ENCODE measurements at regions not wholly inside any gene's neighbourhood (a gene's known extent, or its start where the extent isn't known, plus 50 kb on each side); places are given as distances from the start of the nearest gene placed in this dataset.
"Not testable (repeated sequence)": the region's sequence is repeated elsewhere in the genome, so short reads cannot be mapped to it uniquely, and the experiment has no call there.

- no peak for DNase-seq
These were observed 385.1 kb downstream of the DTWD2 start for GRCh38 chr5:118603278-118603677.

- DNase-seq, result no peak
These were observed 390.0 kb downstream of the DTWD2 start for GRCh38 chr5:118598311-118598710.

- DNase-seq, result no peak
These were observed 390.8 kb downstream of the DTWD2 start for GRCh38 chr5:118597543-118597942.

GRCh38 chr5:118596255-118596654 is 392.1 kb downstream of the DTWD2 start:
- DNase-seq, result no peak

- no peak for DNase-seq
These were observed 395.4 kb downstream of the DTWD2 start for GRCh38 chr5:118593003-118593328.

DNA sequence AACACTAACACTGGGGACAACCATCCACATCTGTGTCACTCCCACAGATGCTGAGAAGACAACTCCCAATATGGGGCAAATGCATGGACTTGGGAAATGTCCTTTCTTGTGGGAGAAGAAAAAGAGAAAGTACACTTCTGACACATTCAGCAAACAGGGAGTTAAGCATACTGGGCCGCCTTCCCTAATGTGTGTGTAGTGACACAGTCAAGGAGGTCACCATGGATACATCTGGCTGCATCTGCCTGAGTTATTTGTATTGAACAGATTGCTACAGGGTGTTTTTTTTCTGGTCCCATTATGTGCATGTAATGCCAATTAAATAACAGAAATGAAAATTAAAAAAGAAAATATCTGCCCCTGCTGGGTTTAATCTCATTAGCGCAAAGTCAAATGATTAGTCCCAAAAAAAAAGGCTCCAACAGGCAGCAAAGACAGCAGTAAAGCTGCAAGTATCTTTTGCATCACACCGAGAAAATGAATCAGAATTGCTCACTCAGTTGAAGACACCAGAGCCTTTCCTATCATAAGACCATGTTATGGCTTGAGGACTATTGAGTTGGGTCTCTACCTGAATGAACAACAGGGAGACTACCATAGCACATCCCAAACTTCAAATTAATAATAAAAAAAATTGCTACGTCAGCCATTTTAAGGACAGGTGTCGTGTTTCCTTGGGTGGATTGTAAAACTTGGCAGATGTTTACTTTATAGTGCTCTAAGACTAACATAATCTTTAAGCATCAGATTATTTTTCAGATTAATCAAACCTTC is 395.9 kb downstream of the DTWD2 start:
- no peak for DNase-seq

DNA sequence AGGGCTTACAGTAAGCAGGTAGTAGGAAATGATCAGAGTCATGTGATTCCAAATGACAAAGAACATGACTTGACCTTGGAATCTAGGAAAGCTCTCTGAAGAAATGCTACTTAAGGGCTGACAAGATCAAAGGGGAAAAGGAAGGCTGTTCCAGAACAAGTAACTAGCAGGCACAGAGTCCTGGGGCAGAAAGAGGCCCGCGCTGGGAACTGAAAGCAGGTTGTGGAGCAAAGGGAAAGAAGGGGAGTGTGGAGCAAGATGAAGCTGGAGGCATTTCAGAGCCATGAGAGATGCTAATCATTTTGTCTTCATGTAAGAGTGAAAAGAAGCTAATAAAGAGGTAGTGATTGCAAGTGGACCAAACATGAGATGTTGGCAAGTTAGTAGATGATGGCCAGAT is 397.5 kb downstream of the DTWD2 start:
- no peak for DNase-seq

- no peak for DNase-seq
These were observed 407.4 kb downstream of the DTWD2 start for GRCh38 chr5:118580949-118581348.

- DNase-seq, result no peak
These were observed 410.3 kb downstream of the DTWD2 start for GRCh38 chr5:118578093-118578492.

GRCh38 chr5:118577621-118578020 is 410.7 kb downstream of the DTWD2 start:
- no peak for DNase-seq

- DNase-seq, result not testable (repeated sequence)
These were observed 418.1 kb downstream of the DTWD2 start for GRCh38 chr5:118570276-118570675.

- DNase-seq, result not testable (repeated sequence)
These were observed 418.8 kb downstream of the DTWD2 start for GRCh38 chr5:118569596-118569995.

GRCh38 chr5:118565335-118565971 is 422.9 kb downstream of the DTWD2 start:
- no peak for DNase-seq

- no peak for DNase-seq
These were observed 426.4 kb downstream of the DTWD2 start for GRCh38 chr5:118561971-118562370.

DNA sequence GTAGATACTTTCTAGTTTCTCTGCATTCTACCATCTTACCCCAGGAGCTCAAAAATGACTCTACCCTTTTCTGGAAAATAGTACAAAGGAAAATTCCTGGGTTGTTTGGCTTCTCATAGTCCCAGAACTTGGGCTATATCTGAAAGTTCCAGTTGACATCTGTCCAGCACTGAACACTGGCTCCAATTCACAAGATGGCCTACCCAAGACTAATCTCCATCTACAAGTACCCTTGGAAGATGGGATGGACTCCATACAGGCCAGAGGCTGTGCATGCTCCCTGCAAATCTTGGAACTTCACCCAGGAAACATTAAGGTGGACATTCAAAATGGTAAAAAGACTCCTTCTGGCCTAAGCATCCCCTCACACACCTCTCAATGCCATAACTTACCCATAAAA is 427.1 kb downstream of the DTWD2 start:
- DNase-seq, result no peak

DNA sequence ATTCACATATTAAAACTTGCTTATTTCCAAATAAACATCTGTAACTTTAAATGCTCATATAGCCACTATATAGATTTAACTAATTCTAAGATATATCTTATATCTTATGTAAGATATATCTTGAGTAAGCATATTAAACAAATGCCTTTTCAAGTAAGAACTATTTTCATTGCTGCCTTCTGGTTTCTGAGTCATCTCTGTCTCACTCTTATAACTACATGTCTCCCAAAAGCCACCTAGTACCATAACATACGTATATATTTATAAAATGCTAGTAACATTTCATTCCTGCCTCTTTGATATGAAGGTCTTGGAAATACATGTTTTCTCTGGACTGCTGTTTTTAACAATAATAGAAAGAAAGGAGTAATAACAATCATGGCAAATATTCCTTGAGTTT is 429.5 kb downstream of the DTWD2 start:
- no peak for DNase-seq

- DNase-seq, result no peak
These were observed 431.1 kb downstream of the DTWD2 start for GRCh38 chr5:118557251-118557661.

DNA sequence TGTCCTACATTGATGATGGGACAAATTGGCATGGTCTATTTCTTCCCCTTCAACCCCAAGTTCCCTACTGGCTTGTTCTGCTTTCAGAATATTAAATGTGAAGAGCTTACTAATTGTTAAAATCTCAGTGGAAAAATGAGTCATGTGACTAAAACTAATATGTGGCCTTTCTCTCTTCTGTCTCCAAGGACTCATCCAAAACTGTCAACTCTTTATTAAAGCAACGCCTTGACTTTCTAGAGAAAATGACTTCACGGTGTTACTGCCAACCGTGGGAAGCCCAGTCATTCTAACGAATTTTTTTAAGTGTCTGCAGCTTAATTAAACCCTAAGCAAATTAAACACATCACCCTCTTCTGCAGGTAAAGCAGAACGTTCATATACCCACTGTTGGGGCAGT is 431.6 kb downstream of the DTWD2 start:
- no peak for DNase-seq

GRCh38 chr5:118555727-118556126 is 432.6 kb downstream of the DTWD2 start:
- no peak for DNase-seq

DNA sequence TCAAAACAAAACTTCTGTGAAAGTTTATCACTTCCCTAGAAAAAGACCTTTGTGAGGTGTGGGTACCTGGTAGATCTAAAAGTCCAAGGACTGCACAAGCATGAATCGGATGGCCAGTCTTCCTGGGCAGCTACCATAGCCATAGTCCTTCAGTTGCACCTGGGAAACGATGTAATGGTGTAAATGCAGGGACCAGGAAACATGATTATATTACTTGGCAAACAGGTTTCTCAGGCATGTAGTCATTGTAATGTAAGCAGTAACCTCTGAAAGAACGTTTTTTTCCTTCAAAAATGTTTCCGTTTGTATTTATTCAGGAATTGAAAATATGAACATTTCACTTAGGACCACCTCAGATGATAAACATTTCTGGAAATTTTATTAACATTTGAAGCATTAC is 433.4 kb downstream of the DTWD2 start:
- no peak for DNase-seq

GRCh38 chr5:118554241-118554640 is 434.1 kb downstream of the DTWD2 start:
- DNase-seq, result no peak

DNA sequence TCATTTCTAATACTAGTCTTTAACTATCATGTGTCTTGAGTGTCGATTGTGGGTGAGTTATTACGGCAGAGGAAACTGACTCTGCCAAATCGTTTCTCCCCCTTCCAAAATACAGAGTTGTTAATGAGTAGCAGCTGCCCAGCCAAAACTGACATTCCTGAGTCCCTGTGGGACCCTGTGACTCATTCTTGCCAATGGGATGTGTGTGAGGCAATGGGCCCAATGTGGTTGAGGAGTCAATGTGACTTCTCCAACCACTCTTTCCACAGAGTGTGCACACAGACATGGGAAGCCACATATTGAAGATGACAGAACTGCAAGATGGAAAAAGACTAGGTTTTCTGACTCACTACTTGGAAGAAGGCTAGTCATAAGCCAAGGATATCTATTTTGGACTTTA is 434.7 kb downstream of the DTWD2 start:
- DNase-seq, result no peak

DNA sequence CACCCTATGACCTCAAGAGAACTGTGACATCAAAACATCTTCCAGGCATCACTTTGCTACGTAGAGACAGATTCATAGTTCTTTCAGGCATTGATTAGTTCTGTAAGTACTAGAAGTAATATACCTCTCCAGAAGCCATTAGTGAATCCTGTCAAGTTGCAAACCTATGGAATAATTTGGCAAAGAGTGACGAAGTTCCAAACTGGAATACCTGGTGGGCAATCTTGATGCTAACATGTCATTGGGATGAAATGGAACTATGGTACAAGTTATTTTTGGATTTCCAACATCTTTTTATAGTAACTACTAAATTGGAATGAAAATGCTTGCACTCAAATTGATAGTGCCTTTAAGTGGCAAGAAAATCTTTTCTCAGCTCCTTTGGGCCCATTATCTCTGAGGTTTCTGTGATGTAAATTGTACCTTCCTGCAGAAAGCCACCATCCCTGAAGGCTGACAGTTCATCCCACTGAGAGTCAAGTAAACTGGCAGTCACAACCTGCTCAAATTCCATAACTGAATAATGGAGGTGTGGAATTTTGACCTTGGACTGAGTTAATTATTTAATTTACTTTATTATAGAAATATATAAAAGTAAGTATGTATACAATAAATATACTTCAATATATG is 435.5 kb downstream of the DTWD2 start:
- no peak for DNase-seq

- DNase-seq, result no peak
These were observed 436.2 kb downstream of the DTWD2 start for GRCh38 chr5:118552146-118552545.

All from CD4-positive, alpha-beta T cell treated with Interleukin-1 beta for 1 hour (primary cell).